WTC11 (cell line): ENCODE measurements at regions not wholly inside any gene's neighbourhood (a gene's known extent, or its start where the extent isn't known, plus 50 kb on each side); places are given as distances from the start of the nearest gene placed in this dataset.

Experiments
- ATAC-seq: fragments of 200-7000 bp; cut with Tn5 transposase; 2 replicates; pipeline ENCODE4 v1.10.0; 2021; ENCODE audit warnings: mild to moderate bottlenecking, moderate library complexity
- CTCF ChIA-PET: fragments of 300-600 bp; sonication (Branson Sonifier 250); formaldehyde crosslinking; loops from one replicate; lab custom pipeline; 2021; ENCODE audit warnings: antibody characterized with exemption; lab: Charles Lee
- POLR2A ChIA-PET: fragments of 350-600 bp; sonication (Branson Sonifier 250); formaldehyde crosslinking; loops from one replicate; lab custom pipeline; 2021; ENCODE audit warnings: antibody characterized with exemption; lab: Charles Lee
- DNase-seq: peaks from one replicate; pipeline ENCODE4 v3.0.0; 2021; ENCODE audit warnings: low spot score
- H3K27ac Mint-ChIP-seq: 2 replicates; pipeline ENCODE4 v1.8.0; 2021; ENCODE audit warnings: mixed read lengths
- H3K27me3 Mint-ChIP-seq: 2 replicates; pipeline ENCODE4 v1.8.0; 2021; ENCODE audit warnings: low read depth, mild to moderate bottlenecking, moderate library complexity, mixed read lengths
- H3K36me3 Mint-ChIP-seq: 2 replicates; pipeline ENCODE4 v1.8.0; 2021; ENCODE audit warnings: mixed read lengths
- H3K4me1 Mint-ChIP-seq: 2 replicates; pipeline ENCODE4 v1.8.0; 2022; ENCODE audit warnings: mixed read lengths
- H3K4me3 Mint-ChIP-seq: 2 replicates; pipeline ENCODE4 v1.8.0; 2021; ENCODE audit warnings: mild to moderate bottlenecking, moderate library complexity, mixed read lengths
- H3K9me3 Mint-ChIP-seq: 2 replicates; pipeline ENCODE4 v1.8.0; 2021; ENCODE audit warnings: mixed read lengths
- CREB1 ChIP-seq: sonication (generic); formaldehyde crosslinking; IDR thresholded peaks from 2 replicates; pipeline ENCODE4 v1.8.0; 2023; ENCODE audit warnings: mild to moderate bottlenecking, missing genetic modification reagents
- EMX1 ChIP-seq: fragments of 250-450 bp; sonication (Bioruptor Pico); IDR thresholded peaks from 2 replicates; pipeline ENCODE4 v1.8.0; 2021; ENCODE audit warnings: mild to moderate bottlenecking
- ESRRA ChIP-seq: sonication (generic); formaldehyde crosslinking; IDR thresholded peaks from 2 replicates; pipeline ENCODE4 v1.8.1; 2022; ENCODE audit warnings: mild to moderate bottlenecking, missing genetic modification reagents, borderline replicate concordance
- ETV6 ChIP-seq: sonication (generic); formaldehyde crosslinking; IDR thresholded peaks from 2 replicates; pipeline ENCODE4 v1.8.1; 2022; ENCODE audit warnings: mild to moderate bottlenecking, missing genetic modification reagents
- GABPB1 ChIP-seq: sonication (generic); formaldehyde crosslinking; IDR thresholded peaks from 2 replicates; pipeline ENCODE4 v1.8.1; 2023; ENCODE audit warnings: mild to moderate bottlenecking, missing genetic modification reagents
- JUN ChIP-seq: sonication (generic); formaldehyde crosslinking; IDR thresholded peaks from 2 replicates; pipeline ENCODE4 v1.8.0; 2023; ENCODE audit warnings: mild to moderate bottlenecking, missing genetic modification reagents
- KAT7 ChIP-seq: sonication (generic); formaldehyde crosslinking; IDR thresholded peaks from 2 replicates; pipeline ENCODE4 v1.8.1; 2023; ENCODE audit warnings: missing genetic modification reagents, mild to moderate bottlenecking, borderline replicate concordance
- MXD4 ChIP-seq: fragments of 250-450 bp; sonication (Bioruptor Pico); IDR thresholded peaks from 2 replicates; pipeline ENCODE4 v1.8.0; 2021; ENCODE audit warnings: mild to moderate bottlenecking, moderate library complexity, borderline replicate concordance
- NFE2L1 ChIP-seq: sonication (generic); formaldehyde crosslinking; IDR thresholded peaks from 2 replicates; pipeline ENCODE4 v1.8.1; 2023; ENCODE audit warnings: missing genetic modification reagents
- NR1H2 ChIP-seq: sonication (generic); formaldehyde crosslinking; IDR thresholded peaks from 2 replicates; pipeline ENCODE4 v1.9.0; 2021; ENCODE audit warnings: mild to moderate bottlenecking, moderate library complexity, missing genetic modification reagents
- NR2C2 ChIP-seq: sonication (generic); formaldehyde crosslinking; IDR thresholded peaks from 2 replicates; pipeline ENCODE4 v1.8.0; 2022; ENCODE audit warnings: mild to moderate bottlenecking, missing genetic modification reagents
- TEAD1 ChIP-seq: sonication (generic); formaldehyde crosslinking; IDR thresholded peaks from 2 replicates; pipeline ENCODE4 v1.8.0; 2022; ENCODE audit warnings: mild to moderate bottlenecking, missing genetic modification reagents
- ZNF263 ChIP-seq: sonication (generic); formaldehyde crosslinking; IDR thresholded peaks from 2 replicates; pipeline ENCODE4 v1.8.1; 2022; ENCODE audit warnings: low read depth, mild to moderate bottlenecking, moderate library complexity, missing genetic modification reagents
- TF ChIP-seq, protein P1 (sequence below): sonication (generic); formaldehyde crosslinking; IDR thresholded peaks from 2 replicates; pipeline ENCODE4 v1.8.0; 2022; ENCODE audit warnings: mild to moderate bottlenecking, missing genetic modification reagents
- TF ChIP-seq, protein P2 (sequence below): sonication (generic); formaldehyde crosslinking; IDR thresholded peaks from 2 replicates; pipeline ENCODE4 v1.8.0; 2023; ENCODE audit warnings: missing genetic modification reagents, mild to moderate bottlenecking, borderline replicate concordance
- TF ChIP-seq, protein P3 (sequence below): fragments of 250-450 bp; sonication (Bioruptor Pico); conservative IDR thresholded peaks from 2 replicates; pipeline ENCODE4 v1.9.0; 2021; ENCODE audit warnings: mild to moderate bottlenecking
- TF ChIP-seq, protein P4 (sequence below): sonication (generic); formaldehyde crosslinking; IDR thresholded peaks from 2 replicates; pipeline ENCODE4 v1.8.1; 2023; ENCODE audit warnings: mild to moderate bottlenecking, missing genetic modification reagents
- TF ChIP-seq, protein P5 (sequence below): sonication (generic); formaldehyde crosslinking; IDR thresholded peaks from 2 replicates; pipeline ENCODE4 v1.8.1; 2023; ENCODE audit warnings: mild to moderate bottlenecking, missing genetic modification reagents, borderline replicate concordance
- TF ChIP-seq, protein P6 (sequence below): sonication (generic); formaldehyde crosslinking; IDR thresholded peaks from 2 replicates; pipeline ENCODE4 v1.8.1; 2022; ENCODE audit warnings: low read depth, mild to moderate bottlenecking, moderate library complexity, missing genetic modification reagents, borderline replicate concordance

DNA sequence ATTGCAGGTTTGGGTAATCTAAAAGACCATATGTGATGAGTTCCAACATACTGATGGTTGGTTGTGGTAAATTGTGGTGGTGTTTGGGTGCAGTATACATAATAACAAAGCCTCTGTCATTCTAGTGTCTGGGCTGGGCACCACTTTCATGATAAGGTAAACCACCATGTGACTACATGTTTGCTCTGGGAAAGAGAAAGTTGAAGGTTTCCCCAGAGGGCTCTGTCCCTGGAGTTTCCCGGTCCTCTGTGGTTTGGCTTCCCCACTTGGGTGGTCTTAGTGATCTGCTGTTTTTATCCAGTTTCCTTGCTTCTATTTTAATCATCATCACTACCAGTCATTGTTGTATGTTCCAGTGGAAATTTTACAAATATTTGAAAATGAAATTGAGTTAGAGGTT, 55.9 kb upstream of the TSPAN2 start (continued):
- TF ChIP-seq ESRRA (CRISPR knock-in tag) (no peak), EMX1 (CRISPR knock-in tag) (no peak), CREB1 (CRISPR knock-in tag) (no peak), GABPB1 (no peak), TEAD1 (CRISPR knock-in tag) (no peak), KAT7 (CRISPR knock-in tag) (no peak)
- TF ChIP-seq, protein P1, sequence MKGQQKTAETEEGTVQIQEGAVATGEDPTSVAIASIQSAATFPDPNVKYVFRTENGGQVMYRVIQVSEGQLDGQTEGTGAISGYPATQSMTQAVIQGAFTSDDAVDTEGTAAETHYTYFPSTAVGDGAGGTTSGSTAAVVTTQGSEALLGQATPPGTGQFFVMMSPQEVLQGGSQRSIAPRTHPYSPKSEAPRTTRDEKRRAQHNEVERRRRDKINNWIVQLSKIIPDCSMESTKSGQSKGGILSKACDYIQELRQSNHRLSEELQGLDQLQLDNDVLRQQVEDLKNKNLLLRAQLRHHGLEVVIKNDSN (CRISPR knock-in tag) = no peak
- TF ChIP-seq, protein P2, sequence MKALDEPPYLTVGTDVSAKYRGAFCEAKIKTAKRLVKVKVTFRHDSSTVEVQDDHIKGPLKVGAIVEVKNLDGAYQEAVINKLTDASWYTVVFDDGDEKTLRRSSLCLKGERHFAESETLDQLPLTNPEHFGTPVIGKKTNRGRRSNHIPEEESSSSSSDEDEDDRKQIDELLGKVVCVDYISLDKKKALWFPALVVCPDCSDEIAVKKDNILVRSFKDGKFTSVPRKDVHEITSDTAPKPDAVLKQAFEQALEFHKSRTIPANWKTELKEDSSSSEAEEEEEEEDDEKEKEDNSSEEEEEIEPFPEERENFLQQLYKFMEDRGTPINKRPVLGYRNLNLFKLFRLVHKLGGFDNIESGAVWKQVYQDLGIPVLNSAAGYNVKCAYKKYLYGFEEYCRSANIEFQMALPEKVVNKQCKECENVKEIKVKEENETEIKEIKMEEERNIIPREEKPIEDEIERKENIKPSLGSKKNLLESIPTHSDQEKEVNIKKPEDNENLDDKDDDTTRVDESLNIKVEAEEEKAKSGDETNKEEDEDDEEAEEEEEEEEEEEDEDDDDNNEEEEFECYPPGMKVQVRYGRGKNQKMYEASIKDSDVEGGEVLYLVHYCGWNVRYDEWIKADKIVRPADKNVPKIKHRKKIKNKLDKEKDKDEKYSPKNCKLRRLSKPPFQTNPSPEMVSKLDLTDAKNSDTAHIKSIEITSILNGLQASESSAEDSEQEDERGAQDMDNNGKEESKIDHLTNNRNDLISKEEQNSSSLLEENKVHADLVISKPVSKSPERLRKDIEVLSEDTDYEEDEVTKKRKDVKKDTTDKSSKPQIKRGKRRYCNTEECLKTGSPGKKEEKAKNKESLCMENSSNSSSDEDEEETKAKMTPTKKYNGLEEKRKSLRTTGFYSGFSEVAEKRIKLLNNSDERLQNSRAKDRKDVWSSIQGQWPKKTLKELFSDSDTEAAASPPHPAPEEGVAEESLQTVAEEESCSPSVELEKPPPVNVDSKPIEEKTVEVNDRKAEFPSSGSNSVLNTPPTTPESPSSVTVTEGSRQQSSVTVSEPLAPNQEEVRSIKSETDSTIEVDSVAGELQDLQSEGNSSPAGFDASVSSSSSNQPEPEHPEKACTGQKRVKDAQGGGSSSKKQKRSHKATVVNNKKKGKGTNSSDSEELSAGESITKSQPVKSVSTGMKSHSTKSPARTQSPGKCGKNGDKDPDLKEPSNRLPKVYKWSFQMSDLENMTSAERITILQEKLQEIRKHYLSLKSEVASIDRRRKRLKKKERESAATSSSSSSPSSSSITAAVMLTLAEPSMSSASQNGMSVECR = no peak
- TF ChIP-seq, protein P3, sequence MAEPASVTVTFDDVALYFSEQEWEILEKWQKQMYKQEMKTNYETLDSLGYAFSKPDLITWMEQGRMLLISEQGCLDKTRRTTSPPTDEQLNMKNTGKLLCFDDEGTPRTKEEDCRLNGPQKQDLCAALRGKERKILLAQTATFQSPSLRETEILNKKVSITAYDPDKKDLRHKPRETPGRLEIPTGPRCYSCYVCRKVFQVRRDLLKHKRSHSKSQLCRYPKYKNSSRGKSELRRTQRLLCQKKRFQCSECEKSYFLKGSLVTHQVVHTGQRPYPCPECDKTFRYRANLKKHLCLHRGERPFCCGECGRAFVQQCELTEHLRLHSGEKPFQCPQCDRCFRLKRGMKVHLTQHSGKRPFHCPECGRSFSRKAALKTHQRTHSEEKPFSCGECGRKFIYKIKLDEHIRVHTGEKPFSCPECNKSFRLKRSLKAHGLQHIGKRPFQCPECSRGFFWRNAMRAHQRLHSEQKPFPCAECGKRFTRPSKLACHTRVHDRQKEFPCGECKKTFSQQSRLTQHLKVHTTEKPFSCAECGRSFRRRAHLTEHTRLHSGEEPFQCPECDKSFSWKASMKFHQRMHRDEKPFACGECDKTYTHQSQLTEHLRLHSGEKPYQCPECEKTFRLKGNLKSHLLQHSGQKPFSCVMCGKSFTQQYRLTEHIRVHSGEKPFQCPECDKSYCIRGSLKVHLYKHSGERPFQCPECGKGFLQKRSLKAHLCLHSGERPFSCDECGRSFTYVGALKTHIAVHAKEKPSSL (CRISPR knock-in tag) = no peak

DNA sequence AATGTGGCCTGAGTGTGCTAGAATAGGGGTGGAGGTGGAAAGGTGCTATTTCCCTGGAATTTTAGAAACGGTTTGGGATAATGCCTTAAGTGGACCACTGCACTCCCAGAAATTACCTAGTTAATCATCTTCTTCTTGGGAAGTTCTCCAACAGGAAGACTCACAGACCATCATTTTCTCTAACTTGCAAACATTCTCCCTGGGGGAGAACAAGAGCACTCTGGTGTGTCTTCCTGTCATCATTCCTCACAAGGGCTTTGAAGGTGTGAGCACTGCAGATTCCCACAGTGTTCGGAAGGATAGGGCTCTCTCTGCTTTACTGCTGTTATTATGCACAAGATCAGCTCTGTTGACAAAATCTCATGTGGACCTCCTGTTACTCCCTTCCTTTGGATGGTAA, 54.9 kb upstream of the TSPAN2 start:
- POLR2A ChIA-PET = no interaction called here
- Mint-ChIP-seq H3K27ac (no peak overlapping the region), H3K36me3 (no peaks in the 10 kb centered on the region), H3K9me3 (no peaks in the 10 kb centered on the region), H3K4me1 (peaks cover 11% of the 10 kb centered on the region; the same call in 1 of the 2 replicates), H3K27me3 (no peaks in the 10 kb centered on the region), H3K4me3 (no peak overlapping the region)
- CTCF ChIA-PET = interaction anchor here (1.2 kb wide), 1 partner anchor 131 kb away, joined by 3 read pairs; no protein-coding TSS in a partner anchor
- no peak for ATAC-seq
- no peak for DNase-seq
- TF ChIP-seq, protein P4, sequence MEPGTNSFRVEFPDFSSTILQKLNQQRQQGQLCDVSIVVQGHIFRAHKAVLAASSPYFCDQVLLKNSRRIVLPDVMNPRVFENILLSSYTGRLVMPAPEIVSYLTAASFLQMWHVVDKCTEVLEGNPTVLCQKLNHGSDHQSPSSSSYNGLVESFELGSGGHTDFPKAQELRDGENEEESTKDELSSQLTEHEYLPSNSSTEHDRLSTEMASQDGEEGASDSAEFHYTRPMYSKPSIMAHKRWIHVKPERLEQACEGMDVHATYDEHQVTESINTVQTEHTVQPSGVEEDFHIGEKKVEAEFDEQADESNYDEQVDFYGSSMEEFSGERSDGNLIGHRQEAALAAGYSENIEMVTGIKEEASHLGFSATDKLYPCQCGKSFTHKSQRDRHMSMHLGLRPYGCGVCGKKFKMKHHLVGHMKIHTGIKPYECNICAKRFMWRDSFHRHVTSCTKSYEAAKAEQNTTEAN = no peak
- TF ChIP-seq NFE2L1 (no peak), JUN (no peak), ZNF263 (CRISPR knock-in tag) (no peak), GABPB1 (no peak), NR2C2 (CRISPR knock-in tag) (no peak), ETV6 (no peak), MXD4 (no peak), NR1H2 (CRISPR knock-in tag) (no peak)
- TF ChIP-seq, protein P2 = no peak
- TF ChIP-seq, protein P5, sequence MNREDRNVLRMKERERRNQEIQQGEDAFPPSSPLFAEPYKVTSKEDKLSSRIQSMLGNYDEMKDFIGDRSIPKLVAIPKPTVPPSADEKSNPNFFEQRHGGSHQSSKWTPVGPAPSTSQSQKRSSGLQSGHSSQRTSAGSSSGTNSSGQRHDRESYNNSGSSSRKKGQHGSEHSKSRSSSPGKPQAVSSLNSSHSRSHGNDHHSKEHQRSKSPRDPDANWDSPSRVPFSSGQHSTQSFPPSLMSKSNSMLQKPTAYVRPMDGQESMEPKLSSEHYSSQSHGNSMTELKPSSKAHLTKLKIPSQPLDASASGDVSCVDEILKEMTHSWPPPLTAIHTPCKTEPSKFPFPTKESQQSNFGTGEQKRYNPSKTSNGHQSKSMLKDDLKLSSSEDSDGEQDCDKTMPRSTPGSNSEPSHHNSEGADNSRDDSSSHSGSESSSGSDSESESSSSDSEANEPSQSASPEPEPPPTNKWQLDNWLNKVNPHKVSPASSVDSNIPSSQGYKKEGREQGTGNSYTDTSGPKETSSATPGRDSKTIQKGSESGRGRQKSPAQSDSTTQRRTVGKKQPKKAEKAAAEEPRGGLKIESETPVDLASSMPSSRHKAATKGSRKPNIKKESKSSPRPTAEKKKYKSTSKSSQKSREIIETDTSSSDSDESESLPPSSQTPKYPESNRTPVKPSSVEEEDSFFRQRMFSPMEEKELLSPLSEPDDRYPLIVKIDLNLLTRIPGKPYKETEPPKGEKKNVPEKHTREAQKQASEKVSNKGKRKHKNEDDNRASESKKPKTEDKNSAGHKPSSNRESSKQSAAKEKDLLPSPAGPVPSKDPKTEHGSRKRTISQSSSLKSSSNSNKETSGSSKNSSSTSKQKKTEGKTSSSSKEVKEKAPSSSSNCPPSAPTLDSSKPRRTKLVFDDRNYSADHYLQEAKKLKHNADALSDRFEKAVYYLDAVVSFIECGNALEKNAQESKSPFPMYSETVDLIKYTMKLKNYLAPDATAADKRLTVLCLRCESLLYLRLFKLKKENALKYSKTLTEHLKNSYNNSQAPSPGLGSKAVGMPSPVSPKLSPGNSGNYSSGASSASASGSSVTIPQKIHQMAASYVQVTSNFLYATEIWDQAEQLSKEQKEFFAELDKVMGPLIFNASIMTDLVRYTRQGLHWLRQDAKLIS (CRISPR knock-in tag) = no peak
- TF ChIP-seq, protein P6, sequence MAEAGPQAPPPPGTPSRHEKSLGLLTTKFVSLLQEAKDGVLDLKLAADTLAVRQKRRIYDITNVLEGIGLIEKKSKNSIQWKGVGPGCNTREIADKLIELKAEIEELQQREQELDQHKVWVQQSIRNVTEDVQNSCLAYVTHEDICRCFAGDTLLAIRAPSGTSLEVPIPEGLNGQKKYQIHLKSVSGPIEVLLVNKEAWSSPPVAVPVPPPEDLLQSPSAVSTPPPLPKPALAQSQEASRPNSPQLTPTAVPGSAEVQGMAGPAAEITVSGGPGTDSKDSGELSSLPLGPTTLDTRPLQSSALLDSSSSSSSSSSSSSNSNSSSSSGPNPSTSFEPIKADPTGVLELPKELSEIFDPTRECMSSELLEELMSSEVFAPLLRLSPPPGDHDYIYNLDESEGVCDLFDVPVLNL (CRISPR knock-in tag) = no peak
